Nephron progenitor cell (in vitro differentiated cells): ENCODE measurements at regions not wholly inside any gene's neighbourhood (a gene's known extent, or its start where the extent isn't known, plus 50 kb on each side); places are given as distances from the start of the nearest gene placed in this dataset.
A peak's percentile ranks its signal among the peaks of the same experiment; 100 is the strongest.

Experiments
- DNase-seq: peaks from one replicate; pipeline ENCODE4 v3.0.0; 2021
- H3K27ac Mint-ChIP-seq: 2 replicates; pipeline ENCODE4 v1.8.0; 2021; ENCODE audit warnings: mild to moderate bottlenecking, moderate library complexity, mixed read lengths
- H3K27me3 Mint-ChIP-seq: 2 replicates; pipeline ENCODE4 v1.8.0; 2021; ENCODE audit warnings: mild to moderate bottlenecking, low read depth, mixed read lengths; ENCODE audit not compliant: poor library complexity
- H3K36me3 Mint-ChIP-seq: 2 replicates; pipeline ENCODE4 v1.8.0; 2021; ENCODE audit warnings: low read depth, mixed read lengths
- H3K4me1 Mint-ChIP-seq: 2 replicates; pipeline ENCODE4 v1.8.0; 2021; ENCODE audit warnings: mixed read lengths
- H3K4me3 Mint-ChIP-seq: 2 replicates; pipeline ENCODE4 v1.8.0; 2021; ENCODE audit warnings: mild to moderate bottlenecking, moderate library complexity, mixed read lengths
- H3K9me3 Mint-ChIP-seq: 2 replicates; pipeline ENCODE4 v1.8.0; 2021; ENCODE audit warnings: mild to moderate bottlenecking, moderate library complexity, mixed read lengths
- CTCF ChIP-seq: fragments of 200-600 bp; sonication (generic); IDR thresholded peaks from 2 replicates; pipeline ENCODE4 v1.5.0; 2021; ENCODE audit warnings: antibody characterized with exemption

- no peak for DNase-seq
- no peaks in the 10 kb centered on the region for H3K27me3 Mint-ChIP-seq
- H3K4me3 Mint-ChIP-seq: no peak overlapping the region
- peaks cover 6% of the 10 kb centered on the region for H3K4me1 Mint-ChIP-seq
- H3K27ac Mint-ChIP-seq: no peak overlapping the region
- TF ChIP-seq CTCF: no peak
- H3K9me3 Mint-ChIP-seq: no peaks in the 10 kb centered on the region
- H3K36me3 Mint-ChIP-seq: no peaks in the 10 kb centered on the region
These were observed 952.0 kb upstream of the MBL2 start for GRCh38 chr10:53724581-53724980.

GRCh38 chr10:53719658-53720057, 947.1 kb upstream of the MBL2 start:
- TF ChIP-seq CTCF: no peak
- no peaks in the 10 kb centered on the region for H3K9me3 Mint-ChIP-seq
- H3K36me3 Mint-ChIP-seq: no peaks in the 10 kb centered on the region
- H3K27me3 Mint-ChIP-seq: no peaks in the 10 kb centered on the region
- no peak overlapping the region for H3K4me3 Mint-ChIP-seq
- H3K27ac Mint-ChIP-seq: no peak overlapping the region
- H3K4me1 Mint-ChIP-seq: peaks cover 48% of the 10 kb centered on the region
- no peak for DNase-seq

GRCh38 chr10:53716156-53716555, 943.6 kb upstream of the MBL2 start:
- Mint-ChIP-seq H3K27ac (peak overlapping the region; percentile 23), H3K4me3 (peak overlapping the region; percentile 41), H3K4me1 (peaks cover 47% of the 10 kb centered on the region), H3K36me3 (no peaks in the 10 kb centered on the region), H3K9me3 (no peaks in the 10 kb centered on the region), H3K27me3 (no peaks in the 10 kb centered on the region)
- TF ChIP-seq CTCF: no peak
- peak; percentile 2 for DNase-seq

GRCh38 chr10:53713431-53713830, 940.8 kb upstream of the MBL2 start:
- H3K4me3 Mint-ChIP-seq: no peak overlapping the region
- H3K4me1 Mint-ChIP-seq: peaks cover 37% of the 10 kb centered on the region
- TF ChIP-seq CTCF: no peak
- H3K27me3 Mint-ChIP-seq: peaks cover 3% of the 10 kb centered on the region
- no peak overlapping the region for H3K27ac Mint-ChIP-seq
- no peak for DNase-seq
- H3K9me3 Mint-ChIP-seq: peaks cover 6% of the 10 kb centered on the region
- peaks cover 4% of the 10 kb centered on the region for H3K36me3 Mint-ChIP-seq

GRCh38 chr10:53702489-53702888, 929.9 kb upstream of the MBL2 start:
- no peak for TF ChIP-seq CTCF
- Mint-ChIP-seq H3K4me3 (no peak overlapping the region), H3K27me3 (no peaks in the 10 kb centered on the region), H3K36me3 (no peaks in the 10 kb centered on the region), H3K27ac (no peak overlapping the region), H3K9me3 (peaks cover 22% of the 10 kb centered on the region), H3K4me1 (peaks cover 40% of the 10 kb centered on the region)
- peak; percentile 22 for DNase-seq

- no peak for TF ChIP-seq CTCF
- peaks cover 13% of the 10 kb centered on the region for H3K9me3 Mint-ChIP-seq
- peaks cover 40% of the 10 kb centered on the region for H3K4me1 Mint-ChIP-seq
- no peak overlapping the region for H3K27ac Mint-ChIP-seq
- no peaks in the 10 kb centered on the region for H3K27me3 Mint-ChIP-seq
- no peak for DNase-seq
- H3K4me3 Mint-ChIP-seq: no peak overlapping the region
- no peaks in the 10 kb centered on the region for H3K36me3 Mint-ChIP-seq
These were observed 928.6 kb upstream of the MBL2 start for GRCh38 chr10:53701213-53701612.
